Epidermal melanocyte (primary cell): ENCODE measurements at regions not wholly inside any gene's neighbourhood (a gene's known extent, or its start where the extent isn't known, plus 50 kb on each side); places are given as distances from the start of the nearest gene placed in this dataset.
"Not testable (repeated sequence)": the region's sequence is repeated elsewhere in the genome, so short reads cannot be mapped to it uniquely, and the experiment has no call there.

Experiments used
- DNase-seq: peaks from one replicate; pipeline ENCODE4 v3.0.0; 2011; ENCODE audit warnings: low spot score; ENCODE audit not compliant: insufficient read length

DNA sequence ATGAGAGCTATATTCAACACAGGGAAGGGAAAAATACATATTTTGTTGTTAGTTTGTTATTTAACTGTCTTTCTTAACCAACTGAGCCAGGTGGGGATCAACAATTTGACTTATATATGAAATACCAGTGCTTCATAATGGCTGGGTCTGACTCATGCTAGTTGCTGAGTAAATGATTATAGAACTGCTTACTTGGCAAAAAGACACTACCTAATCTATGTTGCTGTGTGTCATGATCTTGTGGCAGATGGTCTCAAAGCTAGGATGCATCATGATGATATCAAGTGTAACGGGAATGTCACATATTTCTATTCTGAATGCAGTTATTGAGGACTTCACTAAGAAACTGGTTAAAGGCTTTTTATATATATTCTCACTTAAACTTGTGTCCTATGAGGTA, 727.4 kb upstream of the SLITRK1 start:
- DNase-seq = no peak

- no peak for DNase-seq
Observed at GRCh38 chr13:84607261-84608013, 725.2 kb upstream of the SLITRK1 start.

GRCh38 chr13:84606616-84607015, 724.3 kb upstream of the SLITRK1 start:
- DNase-seq = no peak

DNA sequence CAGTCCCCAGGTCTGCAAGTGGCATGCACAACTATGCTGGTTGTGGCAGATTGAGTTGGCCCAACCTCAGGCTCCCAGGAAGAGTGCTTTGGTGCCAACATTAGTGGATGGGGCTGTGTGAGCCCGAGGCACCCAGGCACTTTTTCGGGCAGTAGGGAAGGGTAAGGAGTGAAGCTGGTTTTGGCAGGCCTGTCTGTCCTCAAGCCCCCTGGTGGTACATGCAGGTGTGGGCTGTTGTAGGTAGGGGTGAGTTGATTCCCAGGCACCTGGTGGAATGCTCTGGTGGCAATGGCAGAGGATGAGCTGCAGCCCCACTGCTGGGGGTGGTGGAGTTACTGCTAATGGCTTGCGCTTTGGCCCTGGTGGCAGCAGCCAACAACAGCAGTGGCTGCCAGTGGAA, 723.7 kb upstream of the SLITRK1 start:
- no peak for DNase-seq

- DNase-seq = no peak
Observed at GRCh38 chr13:84591444-84591843, 709.2 kb upstream of the SLITRK1 start.

DNA sequence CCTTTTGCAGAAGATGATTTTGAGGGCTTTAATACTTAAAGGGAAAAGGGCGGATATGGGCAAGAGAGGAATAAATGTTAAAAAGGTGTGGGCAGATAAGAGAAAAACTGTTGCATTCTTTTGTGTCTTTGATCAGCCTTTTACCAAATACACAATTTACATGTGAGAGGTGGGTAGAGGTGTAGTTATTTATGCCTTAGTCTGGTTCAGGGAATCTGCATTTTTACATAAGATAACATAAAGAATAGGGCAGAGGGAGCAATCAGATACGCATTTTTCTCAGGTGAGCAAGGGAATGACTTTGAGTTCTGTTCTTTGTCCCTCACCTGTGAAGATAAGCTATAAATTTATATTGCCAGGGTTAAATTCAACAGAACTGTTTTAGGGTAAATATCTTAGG, 708.4 kb upstream of the SLITRK1 start:
- DNase-seq = no peak

- no peak for DNase-seq
Observed at GRCh38 chr13:84588023-84588422, 705.7 kb upstream of the SLITRK1 start.

DNA sequence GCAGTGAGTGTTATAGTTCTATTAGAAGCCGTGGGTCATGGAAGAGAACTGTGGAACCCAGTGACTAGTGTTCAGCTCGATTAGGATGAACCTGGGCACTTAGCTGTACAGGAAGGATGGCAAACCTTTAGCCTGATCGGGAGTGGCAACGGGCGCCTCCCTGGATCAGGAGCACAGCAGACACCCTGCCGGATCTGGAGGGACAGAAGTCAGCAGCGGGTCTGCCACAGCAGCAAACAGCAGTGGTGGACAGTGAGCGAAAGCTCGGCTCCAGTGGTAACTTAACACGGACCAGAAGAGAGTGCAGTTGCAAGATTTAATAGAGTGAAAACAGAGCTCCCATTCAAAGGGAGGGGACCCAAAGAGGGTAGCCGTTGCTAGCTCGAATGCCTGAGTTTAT, 697.6 kb upstream of the SLITRK1 start:
- DNase-seq = not testable (repeated sequence)

- no peak for DNase-seq
Observed at GRCh38 chr13:84574851-84575250, 692.6 kb upstream of the SLITRK1 start.

DNA sequence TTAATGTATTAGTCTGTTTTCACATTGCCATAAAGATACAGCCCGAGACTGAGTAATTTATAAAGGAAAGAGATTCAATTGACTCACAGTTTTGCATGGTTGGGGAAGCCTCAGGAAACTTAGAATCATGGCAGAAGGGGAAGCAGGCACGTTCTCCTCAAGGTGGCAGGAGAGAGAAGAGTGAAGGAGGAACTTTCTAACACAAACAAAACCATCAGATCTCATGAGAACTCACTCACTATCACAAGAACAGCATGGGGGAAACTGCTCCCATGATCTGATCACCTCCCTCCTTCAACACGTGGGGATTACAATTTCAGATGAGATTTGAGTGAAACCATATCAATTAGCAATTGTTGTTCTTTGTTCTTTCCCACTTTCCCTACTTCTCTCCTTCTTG, 689.0 kb upstream of the SLITRK1 start:
- DNase-seq = no peak

DNA sequence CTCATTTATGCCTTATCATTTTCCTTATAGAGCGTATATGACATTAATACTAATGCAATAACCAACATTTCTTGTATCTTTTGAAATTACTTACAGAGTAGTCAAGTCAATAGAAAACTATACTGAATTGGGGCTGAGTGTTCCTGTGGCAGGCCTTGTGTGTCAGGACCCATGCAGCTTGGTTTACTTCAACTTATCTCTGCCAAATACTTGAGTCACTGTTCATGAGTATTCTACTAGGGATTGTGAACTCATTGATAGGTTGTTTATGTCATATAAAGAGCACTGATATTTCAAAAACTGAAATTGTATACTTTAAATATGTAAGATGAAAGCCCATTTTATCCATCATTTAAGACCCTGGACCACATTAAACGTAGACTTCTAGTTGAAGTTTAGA, 688.6 kb upstream of the SLITRK1 start:
- no peak for DNase-seq

GRCh38 chr13:84569366-84569765, 687.1 kb upstream of the SLITRK1 start:
- DNase-seq = no peak

DNA sequence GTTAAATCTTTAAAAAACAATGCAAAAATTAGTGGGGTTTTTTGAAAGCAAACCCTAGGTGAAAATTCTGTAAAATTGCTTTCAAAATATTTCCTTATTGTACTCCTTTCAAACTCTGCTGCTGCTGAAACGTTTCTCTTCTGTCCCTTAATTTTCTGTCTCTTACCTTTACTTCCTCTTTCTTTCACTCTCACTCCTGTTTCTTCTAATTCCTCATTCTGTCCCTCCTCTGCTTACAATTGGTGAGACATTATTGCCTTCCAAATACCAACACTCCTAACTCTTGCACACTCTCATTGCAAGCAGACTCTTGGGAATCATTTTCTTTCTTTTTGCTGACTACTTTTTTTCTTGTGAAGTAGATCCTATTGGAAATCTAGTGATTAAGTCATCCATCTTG, 685.6 kb upstream of the SLITRK1 start:
- DNase-seq = no peak

GRCh38 chr13:84566780-84567179, 684.5 kb upstream of the SLITRK1 start:
- DNase-seq = no peak

GRCh38 chr13:84563611-84564010, 681.3 kb upstream of the SLITRK1 start:
- no peak for DNase-seq

GRCh38 chr13:84553227-84553626, 671.0 kb upstream of the SLITRK1 start:
- DNase-seq = no peak

GRCh38 chr13:84543962-84544361, 661.7 kb upstream of the SLITRK1 start:
- no peak for DNase-seq

DNA sequence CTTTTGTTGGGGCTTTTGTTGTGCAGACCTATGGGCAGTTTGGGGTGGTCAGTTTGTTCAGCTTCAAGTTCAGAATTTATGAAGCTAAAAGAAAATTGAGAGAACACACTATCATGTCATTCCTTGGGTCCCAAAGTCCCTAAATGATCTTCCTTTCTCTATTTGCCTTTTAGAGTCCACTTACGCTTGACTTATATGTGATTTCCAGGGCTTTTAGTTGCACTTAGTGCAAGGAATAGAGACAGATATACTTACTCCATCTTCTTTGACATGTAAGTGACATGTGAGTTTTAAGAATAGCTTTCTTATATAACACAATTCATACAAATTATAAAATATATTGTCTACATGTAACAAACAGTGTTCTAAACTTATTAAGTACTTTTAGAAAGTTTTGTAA, 660.1 kb upstream of the SLITRK1 start:
- no peak for DNase-seq

- no peak for DNase-seq
Observed at GRCh38 chr13:84536906-84537305, 654.6 kb upstream of the SLITRK1 start.

- DNase-seq = no peak
Observed at GRCh38 chr13:84528408-84529070, 646.3 kb upstream of the SLITRK1 start.

DNA sequence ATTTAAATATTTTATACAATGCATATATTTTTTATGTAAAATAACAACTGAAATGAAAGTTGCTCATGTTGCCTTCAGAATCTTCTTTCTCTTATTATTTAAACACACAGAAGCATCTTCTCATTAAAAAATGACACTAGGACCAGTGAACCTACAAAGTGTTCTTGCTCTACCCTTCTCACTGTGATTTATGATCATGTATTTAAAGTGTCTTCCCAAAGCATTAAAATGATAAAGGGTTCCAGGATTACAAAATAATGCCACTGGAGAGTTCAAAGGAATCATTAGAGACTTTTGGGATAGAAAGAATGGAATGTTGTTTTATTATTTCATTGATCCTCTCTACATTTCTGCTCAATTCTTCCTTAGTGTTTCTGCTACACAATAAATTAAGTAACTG, 643.6 kb upstream of the SLITRK1 start:
- no peak for DNase-seq

DNA sequence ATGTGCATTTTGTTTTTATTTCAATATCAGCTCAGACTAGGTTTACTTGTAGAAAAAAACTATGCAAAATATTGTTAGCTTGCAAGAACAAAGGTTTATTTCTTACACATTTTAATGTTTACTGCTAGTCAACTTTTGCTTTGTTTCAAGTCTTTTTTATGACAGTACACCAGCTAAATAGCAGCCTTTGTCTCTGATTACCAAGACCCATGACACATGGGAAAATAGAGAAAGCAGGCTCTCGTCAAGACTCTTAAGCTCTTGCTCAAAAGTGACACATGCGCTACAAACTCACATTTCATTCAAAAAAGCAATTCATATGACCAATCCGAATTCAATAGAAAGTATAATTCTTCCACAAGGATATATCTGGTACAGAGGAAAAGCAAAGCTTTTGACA, 642.3 kb upstream of the SLITRK1 start:
- DNase-seq = no peak

GRCh38 chr13:84500016-84500415, 617.7 kb upstream of the SLITRK1 start:
- no peak for DNase-seq
